GM18867 (cell line): ENCODE measurements at regions not wholly inside any gene's neighbourhood (a gene's known extent, or its start where the extent isn't known, plus 50 kb on each side); places are given as distances from the start of the nearest gene placed in this dataset.

Experiments used
- ATAC-seq: cut with Tn5 transposase; IDR thresholded peaks from one replicate; pipeline ENCODE4 v1.9.1; 2021; ENCODE audit warnings: mild to moderate bottlenecking, moderate library complexity; ENCODE audit not compliant: unreplicated experiment

- ATAC-seq = no peak
Observed at GRCh38 chr2:7452110-7452876, 535.1 kb downstream of the RNF144A start.

DNA sequence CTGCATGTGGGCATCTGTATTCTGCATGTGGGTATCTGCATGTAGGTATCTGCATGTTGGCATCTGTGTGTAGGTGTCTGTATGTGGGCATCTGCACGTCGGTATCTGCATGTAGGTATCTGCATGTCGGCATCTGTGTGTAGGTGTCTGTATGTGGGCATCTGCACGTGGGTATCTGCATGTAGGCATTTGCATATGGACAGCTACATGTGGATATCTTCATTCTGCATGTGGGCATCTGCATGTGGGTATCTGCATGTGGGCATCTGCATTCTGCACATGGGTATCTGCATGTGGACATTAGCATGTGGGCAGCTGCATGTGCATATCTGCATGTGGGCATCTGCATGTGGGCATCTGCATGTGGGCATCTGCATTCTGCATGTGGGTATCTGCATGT lies 537.4 kb downstream of the RNF144A start:
- ATAC-seq = no peak

- ATAC-seq = no peak
Observed at GRCh38 chr2:7456762-7457161, 539.5 kb downstream of the RNF144A start.

GRCh38 chr2:7458066-7458465 lies 540.9 kb downstream of the RNF144A start:
- ATAC-seq = no peak

DNA sequence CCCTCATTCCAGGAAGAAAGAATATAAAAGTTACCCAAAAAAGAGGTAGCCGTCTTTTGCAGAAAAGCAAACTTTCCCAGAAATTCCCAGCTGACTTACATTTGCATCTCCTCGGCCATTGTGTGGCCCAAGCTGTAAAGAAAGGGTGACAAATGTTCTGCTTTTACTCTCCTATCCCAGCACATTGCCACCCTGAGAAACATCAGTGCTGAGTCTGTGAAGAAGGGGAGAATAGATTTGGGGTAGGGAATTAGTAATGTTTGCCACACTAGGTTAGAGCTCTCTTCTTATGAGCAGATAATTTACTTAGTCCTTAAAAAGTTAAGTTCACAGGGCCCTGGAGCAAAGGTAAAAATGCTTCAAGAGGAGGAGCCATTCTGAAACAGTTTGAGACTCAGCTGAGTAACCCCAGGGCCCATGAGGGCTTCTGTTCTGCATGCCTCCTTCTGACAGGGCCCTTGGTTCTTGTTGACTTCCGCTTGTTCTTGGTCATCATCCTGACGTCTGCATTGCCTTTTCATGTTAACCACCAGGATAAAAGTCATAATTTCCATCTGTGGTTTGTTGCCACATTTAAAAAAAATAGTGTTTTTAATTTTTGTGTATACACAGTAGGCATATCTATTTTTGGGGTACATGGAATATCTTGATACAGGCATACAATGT lies 550.7 kb downstream of the RNF144A start:
- ATAC-seq = no peak

- ATAC-seq = no peak
Observed at GRCh38 chr2:7468448-7468828, 551.2 kb downstream of the RNF144A start.

GRCh38 chr2:7468955-7469354 lies 551.7 kb downstream of the RNF144A start:
- ATAC-seq = no peak

DNA sequence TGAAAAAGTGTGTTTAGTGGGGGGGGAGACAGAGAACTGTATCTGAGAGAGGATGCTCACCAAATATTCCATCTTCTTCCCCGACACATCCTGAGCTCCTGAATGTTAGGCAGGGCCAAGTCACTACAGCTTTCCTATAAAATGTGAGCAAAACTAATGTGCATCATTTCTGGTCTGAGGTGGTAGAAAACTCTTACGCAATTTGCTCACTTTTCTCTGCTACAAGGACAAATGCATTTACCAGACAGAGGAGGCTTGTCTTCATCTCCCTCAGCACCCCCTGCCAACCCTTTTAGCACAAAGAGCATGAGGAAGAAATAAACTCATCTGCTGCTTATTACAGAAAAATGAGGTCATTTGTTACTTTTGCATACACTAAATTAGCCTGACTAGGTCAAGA lies 554.0 kb downstream of the RNF144A start:
- no peak for ATAC-seq

GRCh38 chr2:7472465-7472864 lies 555.3 kb downstream of the RNF144A start:
- no peak for ATAC-seq

DNA sequence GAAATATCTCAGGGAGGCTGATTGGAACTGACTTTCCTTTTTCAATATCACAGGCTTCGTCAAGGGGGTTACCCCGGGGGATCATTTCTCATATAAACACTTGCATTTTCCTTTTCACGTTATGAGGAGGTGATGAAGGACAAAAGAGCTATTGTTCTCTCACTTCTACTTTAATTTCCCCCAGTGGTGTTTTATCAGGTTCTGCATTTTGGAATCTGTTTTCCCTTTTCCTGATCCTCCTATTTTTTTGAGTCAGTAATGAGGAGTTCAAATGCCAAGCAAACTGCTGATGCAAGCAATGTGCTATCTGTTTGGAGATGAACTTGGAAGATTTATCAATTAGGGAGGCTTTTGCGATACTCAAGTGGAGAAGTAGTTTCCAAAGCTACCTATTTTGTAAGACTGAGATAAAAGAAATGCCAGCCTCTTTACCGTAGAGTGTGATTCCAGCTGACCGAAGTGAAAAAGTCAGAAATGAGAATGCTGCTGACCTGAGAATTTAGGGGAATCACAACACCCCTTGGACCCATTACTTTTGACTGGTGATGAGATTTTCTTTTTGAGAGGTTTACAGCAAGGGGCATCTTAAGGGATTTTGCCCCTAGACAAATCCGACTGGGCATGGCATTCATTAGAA lies 556.0 kb downstream of the RNF144A start:
- ATAC-seq = no peak

DNA sequence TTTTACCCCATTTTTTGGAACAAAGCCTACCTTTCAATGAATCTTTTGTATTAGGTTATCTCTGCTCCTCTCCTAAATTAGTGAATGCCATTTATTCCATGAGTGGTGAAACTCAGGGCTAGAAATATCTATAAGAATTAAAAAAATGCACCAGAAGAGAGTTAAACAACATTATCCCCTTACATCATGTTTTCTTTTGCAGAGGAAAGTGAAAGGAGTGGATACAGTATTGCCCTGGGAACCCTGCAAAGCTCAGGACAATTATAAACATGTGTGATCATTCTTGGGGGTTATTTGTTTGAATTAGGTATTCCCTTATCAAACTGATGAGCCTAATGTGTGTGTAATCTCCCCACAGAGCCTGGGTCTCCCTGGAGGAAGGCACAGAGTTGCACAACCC lies 559.2 kb downstream of the RNF144A start:
- no peak for ATAC-seq

- ATAC-seq = no peak
Observed at GRCh38 chr2:7479603-7480002, 562.4 kb downstream of the RNF144A start.

DNA sequence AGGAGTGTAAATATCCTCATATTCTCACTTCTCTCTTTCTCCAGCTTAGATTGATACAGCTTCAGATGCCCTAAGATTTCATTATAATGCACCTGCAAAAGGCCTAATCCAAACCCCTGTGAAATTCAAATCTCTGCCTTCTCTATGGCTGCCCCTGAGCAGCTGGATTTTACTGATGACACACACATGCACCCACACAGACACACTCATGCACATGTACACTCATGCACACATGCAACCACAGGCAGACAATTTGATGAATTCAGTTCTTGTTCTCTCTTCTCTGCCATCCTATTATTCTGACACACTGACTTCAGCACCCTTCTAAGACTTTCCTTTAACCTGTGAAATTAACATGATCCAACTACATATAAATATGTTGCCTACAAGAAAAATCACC lies 563.2 kb downstream of the RNF144A start:
- no peak for ATAC-seq

DNA sequence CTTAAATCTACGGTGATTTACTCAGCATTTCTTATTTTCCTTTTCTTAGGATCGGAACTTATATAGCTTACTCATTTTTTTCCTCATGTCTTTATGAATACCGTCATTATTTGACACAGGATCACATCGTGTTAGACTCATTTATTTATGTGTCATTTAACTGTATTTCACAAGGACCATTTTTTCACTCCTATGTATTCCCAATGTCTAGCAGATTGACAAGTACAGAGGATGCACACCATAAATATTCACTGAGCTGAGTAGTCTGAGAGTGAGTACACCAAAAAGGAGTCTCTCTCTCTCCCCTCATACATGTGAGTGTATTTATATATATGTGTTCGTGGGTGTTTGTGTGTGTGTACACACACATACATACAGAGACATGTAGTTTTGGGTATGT lies 573.5 kb downstream of the RNF144A start:
- ATAC-seq = no peak

DNA sequence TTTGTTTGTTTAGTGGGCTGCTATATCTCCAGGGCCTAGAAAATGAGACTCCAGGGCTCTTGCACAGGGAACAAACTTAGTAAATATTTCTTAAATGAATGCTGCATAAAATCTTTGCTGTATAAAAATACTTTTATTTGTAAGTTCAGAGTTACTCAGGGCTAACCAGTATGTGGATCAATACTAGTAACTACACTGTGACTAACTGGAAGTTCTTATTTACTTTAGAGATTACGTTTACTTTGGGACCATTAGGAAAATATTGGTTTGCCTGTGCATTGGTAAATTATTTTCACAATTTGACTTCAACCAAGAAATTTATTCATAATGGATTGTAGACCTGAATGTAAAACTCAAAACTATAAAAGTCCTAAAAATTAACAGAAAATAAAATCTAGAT lies 575.5 kb downstream of the RNF144A start:
- no peak for ATAC-seq

- ATAC-seq = no peak
Observed at GRCh38 chr2:7497178-7497577, 580.0 kb downstream of the RNF144A start.

- no peak for ATAC-seq
Observed at GRCh38 chr2:7499018-7499417, 581.8 kb downstream of the RNF144A start.

DNA sequence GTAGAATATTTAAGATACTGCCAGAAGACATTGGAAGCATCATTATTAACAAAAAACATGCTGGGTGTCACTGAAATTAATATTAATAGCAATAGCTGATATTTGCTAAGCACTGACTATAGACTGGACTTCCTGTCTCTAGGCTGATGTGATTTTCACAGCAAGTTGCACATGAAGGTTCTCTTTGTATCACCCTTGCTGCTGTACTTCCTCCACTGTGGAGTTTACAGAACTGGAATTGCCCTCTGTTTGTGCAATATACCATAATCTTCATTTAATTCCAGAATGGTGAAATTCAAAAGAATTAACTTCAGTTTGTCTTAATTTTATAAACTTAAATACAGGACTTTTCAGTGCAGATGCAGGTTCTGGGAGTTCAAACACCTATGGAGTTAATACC lies 585.1 kb downstream of the RNF144A start:
- ATAC-seq = no peak

DNA sequence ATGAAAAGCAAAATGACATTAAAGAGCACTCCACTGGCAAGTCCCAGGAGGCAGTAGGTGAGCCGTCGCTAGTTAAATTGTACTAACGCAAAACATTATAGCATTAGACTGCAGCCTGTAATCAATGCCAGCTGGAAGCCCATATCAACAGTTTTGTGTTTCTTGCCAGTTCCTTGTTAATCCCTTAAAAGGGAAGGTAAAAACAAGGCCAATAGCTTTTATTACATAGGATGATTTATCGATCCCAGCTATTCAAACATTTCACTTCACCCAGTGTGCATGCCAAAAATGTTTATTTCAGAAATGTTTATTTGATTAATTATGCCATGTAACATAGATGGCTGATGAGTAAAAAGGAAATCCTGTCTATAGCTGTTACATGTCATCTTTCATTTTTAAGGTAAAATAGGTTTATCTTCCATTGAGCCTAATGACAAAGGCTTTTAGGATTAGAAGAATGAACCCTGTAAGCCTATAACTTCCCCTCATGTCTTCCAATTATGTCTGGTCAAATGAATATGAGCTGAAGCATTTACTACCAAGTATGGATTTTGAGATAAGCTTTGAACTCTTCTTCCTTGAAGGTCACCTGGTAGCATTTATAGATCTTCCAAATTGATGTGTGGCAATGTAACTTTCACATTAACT lies 591.2 kb downstream of the RNF144A start:
- no peak for ATAC-seq

DNA sequence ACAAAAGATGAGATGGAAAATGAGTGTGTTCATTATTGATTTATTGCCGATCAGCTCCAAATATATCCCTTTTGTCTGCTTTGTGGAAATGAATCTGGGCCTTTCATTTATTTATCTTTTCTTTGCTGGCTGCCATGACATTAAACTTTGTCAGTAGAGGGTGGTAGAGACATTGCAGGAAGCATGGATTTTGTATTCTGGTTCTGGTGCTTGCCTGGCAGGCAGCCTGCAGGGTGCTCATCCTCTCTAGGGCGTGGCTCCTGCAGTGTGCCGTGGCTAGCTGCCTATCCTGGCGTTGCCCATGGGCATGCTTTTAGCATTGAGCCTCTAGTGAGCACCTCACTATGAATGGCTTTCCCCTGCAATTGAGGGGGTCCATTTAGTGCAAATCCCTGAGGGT lies 593.1 kb downstream of the RNF144A start:
- no peak for ATAC-seq

DNA sequence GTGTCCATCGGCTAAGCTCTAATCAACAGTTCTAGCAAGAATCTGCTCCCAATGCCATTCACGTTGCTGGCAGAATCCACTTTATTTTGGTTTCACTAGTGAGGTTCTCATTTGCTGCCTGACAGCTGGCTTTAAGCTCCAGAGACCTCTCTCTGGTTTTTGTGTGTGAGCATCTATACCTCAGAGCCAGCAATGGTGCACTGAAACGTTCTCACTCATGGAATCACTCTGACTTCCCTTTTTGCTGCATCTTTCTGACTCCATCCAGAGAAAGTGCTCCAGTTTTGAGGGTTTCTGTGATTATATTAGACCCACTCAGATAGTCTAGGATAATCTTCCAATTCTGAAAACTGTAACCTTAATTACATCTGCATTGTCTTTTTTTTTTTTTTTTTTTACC lies 596.6 kb downstream of the RNF144A start:
- no peak for ATAC-seq

DNA sequence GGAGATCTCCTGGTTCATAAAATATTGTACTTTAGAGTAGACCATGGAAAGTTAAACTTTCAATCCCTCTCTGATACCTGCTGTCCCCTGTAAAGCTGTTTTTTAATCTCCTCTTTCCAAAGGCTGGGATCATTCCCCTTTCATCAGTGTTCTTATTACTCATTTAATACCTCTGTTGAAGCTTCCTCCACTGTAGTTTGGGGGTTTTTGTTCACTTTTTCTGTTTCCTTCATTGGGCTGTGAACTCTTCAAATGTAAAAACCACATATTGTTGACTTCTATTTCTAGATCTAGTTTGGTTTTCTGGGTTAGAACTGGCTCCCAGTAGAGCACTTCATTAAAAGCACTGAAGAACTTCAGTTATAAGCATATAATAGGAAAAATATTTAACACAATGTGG lies 598.1 kb downstream of the RNF144A start:
- no peak for ATAC-seq
